Trophoblast cell (in vitro differentiated cells and primary cell): ENCODE measurements at regions not wholly inside any gene's neighbourhood (a gene's known extent, or its start where the extent isn't known, plus 50 kb on each side); places are given as distances from the start of the nearest gene placed in this dataset.
A peak's percentile ranks its signal among the peaks of the same experiment; 100 is the strongest.

Experiments used
- DNase-seq, 2 donors: peaks; one replicate each; pipeline ENCODE4 v3.0.0-alpha.2; 2016
- H2AFZ ChIP-seq: 2 replicates; pipeline ENCODE4 v1.6.1; 2013; ENCODE audit warnings: low read length, moderate library complexity, mild to moderate bottlenecking; ENCODE audit not compliant: insufficient read depth, poor library complexity
- H2AK5ac ChIP-seq: 2 replicates; pipeline ENCODE4 v1.6.1; 2013; ENCODE audit warnings: mild to moderate bottlenecking, low read length
- H2BK120ac ChIP-seq: 2 replicates; pipeline ENCODE4 v1.6.1; 2013; ENCODE audit warnings: low read length, mild to moderate bottlenecking, moderate library complexity; ENCODE audit not compliant: insufficient read depth, poor library complexity
- H2BK12ac ChIP-seq: 2 replicates; pipeline ENCODE4 v1.6.1; 2013; ENCODE audit warnings: mild to moderate bottlenecking, low read length, moderate library complexity
- H2BK5ac ChIP-seq: 2 replicates; pipeline ENCODE4 v1.6.1; 2013; ENCODE audit warnings: low read length, low read depth, moderate library complexity, mild to moderate bottlenecking; ENCODE audit not compliant: poor library complexity
- H3K14ac ChIP-seq: 2 replicates; pipeline ENCODE4 v1.6.1; 2013; ENCODE audit warnings: mild to moderate bottlenecking, low read length
- H3K18ac ChIP-seq: 2 replicates; pipeline ENCODE4 v1.6.1; 2013; ENCODE audit warnings: mild to moderate bottlenecking, low read length
- H3K23ac ChIP-seq: 2 replicates; pipeline ENCODE4 v1.6.1; 2013; ENCODE audit warnings: low read length
- H3K27ac ChIP-seq: 2 replicates; pipeline ENCODE4 v1.5.1; 2013; ENCODE audit warnings: low read depth, mild to moderate bottlenecking, inconsistent platforms, low read length, moderate library complexity
- H3K27me3 ChIP-seq: 2 replicates; pipeline ENCODE4 v1.6.1; 2013; ENCODE audit warnings: inconsistent platforms, mild to moderate bottlenecking, low read length, moderate library complexity; ENCODE audit not compliant: insufficient read depth
- H3K36me3 ChIP-seq, 2 experiments: 1 replicate in 1 of 2; 2 replicates in 1 of 2; pipeline ENCODE4 v1.6.1; 2013; ENCODE audit warnings: low read length in 2 of 2, mild to moderate bottlenecking in 2 of 2, moderate library complexity in 1 of 2; ENCODE audit not compliant: insufficient read depth in 2 of 2, control insufficient read depth in 1 of 2
- H3K4ac ChIP-seq: 2 replicates; pipeline ENCODE4 v1.6.1; 2013; ENCODE audit warnings: low read depth, mild to moderate bottlenecking, low read length, moderate library complexity
- H3K4me1 ChIP-seq, 2 experiments: 1 replicate in 1 of 2; 2 replicates in 1 of 2; pipeline ENCODE4 v1.6.1; 2013; ENCODE audit warnings: low read length in 2 of 2, mild to moderate bottlenecking in 2 of 2, moderate library complexity in 1 of 2; ENCODE audit not compliant: insufficient read depth in 2 of 2, control insufficient read depth in 1 of 2
- H3K4me2 ChIP-seq: 2 replicates; pipeline ENCODE4 v1.6.1; 2013; ENCODE audit warnings: inconsistent platforms, mild to moderate bottlenecking, low read length, moderate library complexity
- H3K4me3 ChIP-seq: 2 replicates; pipeline ENCODE4 v1.5.1; 2013; ENCODE audit warnings: mild to moderate bottlenecking, low read depth, low read length, inconsistent platforms
- H3K79me1 ChIP-seq: one replicate; pipeline ENCODE4 v1.6.1; 2013; ENCODE audit warnings: low read length
- H3K79me2 ChIP-seq: 2 replicates; pipeline ENCODE4 v1.6.1; 2013; ENCODE audit warnings: low read length, mild to moderate bottlenecking; ENCODE audit not compliant: control insufficient read depth, insufficient read depth, poor library complexity
- H3K9ac ChIP-seq: 2 replicates; pipeline ENCODE4 v1.6.1; 2013; ENCODE audit warnings: mild to moderate bottlenecking, low read length
- H3K9me3 ChIP-seq: 2 replicates; pipeline ENCODE4 v1.6.1; 2013; ENCODE audit warnings: low read depth, mild to moderate bottlenecking, control low read depth, inconsistent platforms, low read length; ENCODE audit not compliant: insufficient read depth
- H4K12ac ChIP-seq: 2 replicates; pipeline ENCODE4 v1.6.1; 2013; ENCODE audit warnings: low read depth, mild to moderate bottlenecking, low read length, moderate library complexity
- H4K8ac ChIP-seq: 2 replicates; pipeline ENCODE4 v1.6.1; 2013; ENCODE audit warnings: low read depth, mild to moderate bottlenecking, low read length, moderate library complexity
- H4K91ac ChIP-seq: one replicate; pipeline ENCODE4 v1.6.1; 2013; ENCODE audit warnings: low read depth, mild to moderate bottlenecking, low read length, moderate library complexity
- WGBS: extraction: QIAGEN DNeasy Blood & Tissue Kit; methylation state at CpG from one replicate; pipeline ENCODE4 v1.1.7; 2013; ENCODE audit warnings: missing lambda C conversion rate; ENCODE audit not compliant: insufficient read length, insufficient coverage; ENCODE audit errors: extremely low coverage; 5-methylcytosine and 5-hydroxymethylcytosine counted together

- Histone ChIP-seq H3K4me3 (no peak overlapping the region), H4K91ac (no peak overlapping the region), H3K27ac (no peak overlapping the region), H3K27me3 (no peaks in the 10 kb centered on the region), H2BK120ac (no peak overlapping the region), H4K8ac (no peak overlapping the region), H3K23ac (no peak overlapping the region), H2AFZ (no peak overlapping the region), H2BK5ac (no peak overlapping the region), H4K12ac (no peak overlapping the region), H3K4me1 (no peaks in the 10 kb centered on the region), H3K9ac (no peak overlapping the region), H3K79me1 (no peaks in the 10 kb centered on the region), H3K36me3 (no peaks in the 10 kb centered on the region), H3K9me3 (no peaks in the 10 kb centered on the region), H3K4ac (no peak overlapping the region), H2AK5ac (no peak overlapping the region), H3K79me2 (no peaks in the 10 kb centered on the region), H2BK12ac (no peak overlapping the region), H3K14ac (no peak overlapping the region), H3K4me2 (no peak overlapping the region), H3K18ac (no peak overlapping the region)
- DNase-seq, result peak in 1 of 2 donors; percentile 50
- WGBS, result no CpG with 5 or more reads among the region's 3 CpGs
These were observed 571.9 kb downstream of the CPS1 start for GRCh38 chr2:211128287-211128686.

- no peak overlapping the region for H4K91ac ChIP-seq
- H2AK5ac ChIP-seq, result no peak overlapping the region
- no peaks in the 10 kb centered on the region for H3K9me3 ChIP-seq
- no peak overlapping the region for H3K4ac ChIP-seq
- H3K4me2 ChIP-seq, result no peak overlapping the region
- no peak overlapping the region for H2BK5ac ChIP-seq
- H3K79me2 ChIP-seq, result no peaks in the 10 kb centered on the region
- no peaks in the 10 kb centered on the region for H3K36me3 ChIP-seq
- H3K27ac ChIP-seq, result no peak overlapping the region
- no peak overlapping the region for H3K9ac ChIP-seq
- no peak overlapping the region for H3K23ac ChIP-seq
- H3K27me3 ChIP-seq, result no peaks in the 10 kb centered on the region
- no peak overlapping the region for H3K4me3 ChIP-seq
- no peak overlapping the region for H3K14ac ChIP-seq
- no peak overlapping the region for H3K18ac ChIP-seq
- no CpG with 5 or more reads among the region's 3 CpGs for WGBS
- H2BK120ac ChIP-seq, result no peak overlapping the region
- peak in 1 of 2 donors; percentile 26 for DNase-seq
- no peaks in the 10 kb centered on the region for H3K4me1 ChIP-seq
- no peak overlapping the region for H2BK12ac ChIP-seq
- no peak overlapping the region for H4K12ac ChIP-seq
- no peak overlapping the region for H4K8ac ChIP-seq
- no peaks in the 10 kb centered on the region for H3K79me1 ChIP-seq
- no peak overlapping the region for H2AFZ ChIP-seq
These were observed 573.4 kb downstream of the CPS1 start for GRCh38 chr2:211129798-211130197.

GRCh38 chr2:211132046-211132445 lies 575.6 kb downstream of the CPS1 start:
- no peak overlapping the region for H3K4ac ChIP-seq
- no peaks in the 10 kb centered on the region for H3K9me3 ChIP-seq
- H3K4me1 ChIP-seq, result no peaks in the 10 kb centered on the region
- no peak overlapping the region for H3K9ac ChIP-seq
- no peak overlapping the region for H2BK120ac ChIP-seq
- WGBS, result no CpG with 5 or more reads among the region's 2 CpGs
- no peak overlapping the region for H3K27ac ChIP-seq
- H3K18ac ChIP-seq, result no peak overlapping the region
- H2AFZ ChIP-seq, result no peak overlapping the region
- no peak overlapping the region for H4K91ac ChIP-seq
- H3K4me3 ChIP-seq, result no peak overlapping the region
- no peaks in the 10 kb centered on the region for H3K27me3 ChIP-seq
- H3K4me2 ChIP-seq, result no peak overlapping the region
- H3K79me2 ChIP-seq, result no peaks in the 10 kb centered on the region
- DNase-seq, result no peak
- H3K14ac ChIP-seq, result no peak overlapping the region
- no peak overlapping the region for H4K8ac ChIP-seq
- no peak overlapping the region for H2BK12ac ChIP-seq
- no peak overlapping the region for H2AK5ac ChIP-seq
- no peak overlapping the region for H4K12ac ChIP-seq
- no peaks in the 10 kb centered on the region for H3K36me3 ChIP-seq
- no peak overlapping the region for H3K23ac ChIP-seq
- no peaks in the 10 kb centered on the region for H3K79me1 ChIP-seq
- no peak overlapping the region for H2BK5ac ChIP-seq

GRCh38 chr2:211132573-211132972 lies 576.2 kb downstream of the CPS1 start:
- Histone ChIP-seq H3K27me3 (no peaks in the 10 kb centered on the region), H3K9ac (no peak overlapping the region), H3K27ac (no peak overlapping the region), H4K8ac (no peak overlapping the region), H3K36me3 (no peaks in the 10 kb centered on the region), H3K4me3 (no peak overlapping the region), H3K9me3 (no peaks in the 10 kb centered on the region), H3K4me2 (no peak overlapping the region), H2AFZ (no peak overlapping the region), H4K91ac (no peak overlapping the region), H2AK5ac (no peak overlapping the region), H3K79me2 (no peaks in the 10 kb centered on the region), H2BK5ac (no peak overlapping the region), H2BK120ac (no peak overlapping the region), H3K4ac (no peak overlapping the region), H3K79me1 (no peaks in the 10 kb centered on the region), H3K14ac (no peak overlapping the region), H3K18ac (no peak overlapping the region), H4K12ac (no peak overlapping the region), H3K23ac (no peak overlapping the region), H2BK12ac (no peak overlapping the region), H3K4me1 (no peaks in the 10 kb centered on the region)
- DNase-seq, result no peak
- no CpG with 5 or more reads among the region's 2 CpGs for WGBS
